Neuronal stem cell (in vitro differentiated cells): ENCODE measurements at regions not wholly inside any gene's neighbourhood (a gene's known extent, or its start where the extent isn't known, plus 50 kb on each side); places are given as distances from the start of the nearest gene placed in this dataset.

Source experiments
- DNase-seq: peaks from one replicate; pipeline ENCODE4 v3.0.0-alpha.2; 2013; ENCODE audit warnings: low spot score
- H2AFZ ChIP-seq: one replicate; pipeline ENCODE4 v1.6.1; 2013; ENCODE audit warnings: mild to moderate bottlenecking, low read length, inconsistent platforms
- H2AK5ac ChIP-seq: 2 replicates; pipeline ENCODE4 v1.6.1; 2013; ENCODE audit warnings: low read depth, mild to moderate bottlenecking, inconsistent platforms, low read length, moderate library complexity, mixed read lengths
- H2BK120ac ChIP-seq: 2 replicates; pipeline ENCODE4 v1.6.1; 2013; ENCODE audit warnings: low read depth, mild to moderate bottlenecking, inconsistent platforms, low read length, moderate library complexity, mixed read lengths
- H2BK12ac ChIP-seq: one replicate; pipeline ENCODE4 v1.6.1; 2013; ENCODE audit warnings: low read length, inconsistent platforms
- H2BK15ac ChIP-seq: 2 replicates; pipeline ENCODE4 v1.6.1; 2013; ENCODE audit warnings: mild to moderate bottlenecking, low read length, inconsistent platforms, mixed read lengths
- H2BK5ac ChIP-seq: one replicate; pipeline ENCODE4 v1.6.1; 2013; ENCODE audit warnings: inconsistent platforms, mild to moderate bottlenecking, low read length, moderate library complexity
- H3K14ac ChIP-seq: one replicate; pipeline ENCODE4 v1.6.1; 2013; ENCODE audit warnings: low read length, inconsistent platforms
- H3K18ac ChIP-seq: 2 replicates; pipeline ENCODE4 v1.6.1; 2013; ENCODE audit warnings: low read length, inconsistent platforms
- H3K23ac ChIP-seq: 2 replicates; pipeline ENCODE4 v1.6.1; 2013; ENCODE audit warnings: low read depth, mild to moderate bottlenecking, mixed read lengths, low read length, inconsistent platforms; ENCODE audit not compliant: poor library complexity
- H3K27ac ChIP-seq: replicated peaks from 3 replicates; pipeline ENCODE4 v1.5.1; 2013; ENCODE audit warnings: low read length, inconsistent platforms
- H3K27me3 ChIP-seq, 3 experiments: 2 replicates each; pipeline ENCODE4 v1.6.1; 2013; ENCODE audit warnings: low read length in 3 of 3, mild to moderate bottlenecking in 2 of 3, inconsistent platforms in 1 of 3, low read depth in 1 of 3, mixed read lengths in 1 of 3, moderate library complexity in 1 of 3; ENCODE audit not compliant: control insufficient read depth in 3 of 3, insufficient read depth in 3 of 3
- H3K36me3 ChIP-seq, 2 donors: replicated peaks in 1 of 2; 2 replicates each; pipeline ENCODE4 v1.6.1; 2013; ENCODE audit warnings: low read length in 2 of 2; ENCODE audit not compliant: control insufficient read depth in 2 of 2, insufficient read depth in 2 of 2
- H3K4ac ChIP-seq: 2 replicates; pipeline ENCODE4 v1.6.1; 2013; ENCODE audit warnings: inconsistent platforms, mild to moderate bottlenecking, low read length, moderate library complexity
- H3K4me1 ChIP-seq, 2 donors: 1 replicate in 1 of 2; 2 replicates in 1 of 2; pipeline ENCODE4 v1.6.1; 2013; ENCODE audit warnings: low read length in 2 of 2, low read depth in 1 of 2; ENCODE audit not compliant: control insufficient read depth in 2 of 2, insufficient read depth in 1 of 2
- H3K4me2 ChIP-seq: one replicate; pipeline ENCODE4 v1.6.1; 2013; ENCODE audit warnings: mild to moderate bottlenecking, low read length, inconsistent platforms; ENCODE audit not compliant: insufficient read depth, poor library complexity, severe bottlenecking
- H3K4me3 ChIP-seq, 2 donors: 2 replicates each; pipeline ENCODE4 v1.5.1; 2013; ENCODE audit warnings: low read length in 2 of 2, mild to moderate bottlenecking in 2 of 2, inconsistent platforms in 1 of 2, moderate library complexity in 1 of 2
- H3K79me1 ChIP-seq: one replicate; pipeline ENCODE4 v1.6.1; 2013; ENCODE audit warnings: low read depth, mild to moderate bottlenecking, inconsistent platforms, low read length, moderate library complexity
- H3K9ac ChIP-seq: one replicate; pipeline ENCODE4 v1.6.1; 2013; ENCODE audit warnings: mild to moderate bottlenecking, low read depth, low read length, inconsistent platforms; ENCODE audit not compliant: poor library complexity
- H3K9me3 ChIP-seq, 2 donors: replicated peaks in 1 of 2; 2 replicates each; pipeline versions ENCODE3 to v1.6.1; 2013; ENCODE audit warnings: low read length in 2 of 2, mild to moderate bottlenecking in 2 of 2, inconsistent platforms in 1 of 2, low read depth in 1 of 2, mixed read lengths in 1 of 2, moderate library complexity in 1 of 2; ENCODE audit not compliant: control insufficient read depth in 2 of 2, insufficient read depth in 1 of 2
- H4K8ac ChIP-seq: one replicate; pipeline ENCODE4 v1.6.1; 2013; ENCODE audit warnings: low read depth, mild to moderate bottlenecking, inconsistent platforms, low read length, moderate library complexity
- H4K91ac ChIP-seq: one replicate; pipeline ENCODE4 v1.6.1; 2013; ENCODE audit warnings: low read length, low read depth, mild to moderate bottlenecking, inconsistent platforms; ENCODE audit not compliant: poor library complexity
- WGBS, 2 donors: extraction: QIAGEN DNeasy Blood & Tissue Kit; methylation state at CpG; one replicate each; pipeline ENCODE4 v1.1.7; 2013; ENCODE audit warnings: missing lambda C conversion rate in 2 of 2, mixed read lengths in 1 of 2; ENCODE audit not compliant: insufficient read length in 2 of 2, insufficient replicate concordance in 1 of 2; ENCODE audit errors: extremely low coverage in 2 of 2; 5-methylcytosine and 5-hydroxymethylcytosine counted together

DNA sequence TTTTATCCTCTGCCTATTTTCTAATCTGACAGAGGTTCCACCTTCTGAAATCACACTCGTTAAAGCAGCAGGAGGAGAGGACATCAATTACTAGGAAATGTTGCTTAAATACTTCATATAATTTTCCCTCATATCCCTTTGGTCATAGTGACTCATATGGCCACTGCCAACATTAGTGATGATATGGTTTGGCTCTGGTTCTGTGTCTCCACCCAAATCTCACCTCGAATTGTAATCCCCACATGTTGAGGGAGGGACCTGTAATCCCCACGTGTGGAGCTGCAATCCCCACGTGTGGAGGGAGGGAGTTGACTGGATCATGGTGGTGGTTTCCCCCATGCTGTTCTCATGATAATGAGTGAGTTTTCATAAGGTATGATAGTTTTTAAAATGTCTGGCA, 618.4 kb upstream of the SLITRK5 start:
- Histone ChIP-seq H3K4me2 (no peak overlapping the region), H3K18ac (no peak overlapping the region), H3K9me3 (no peaks in the 10 kb centered on the region), H2BK5ac (no peak overlapping the region), H2BK12ac (no peak overlapping the region), H3K14ac (no peak overlapping the region), H2BK15ac (no peak overlapping the region), H3K9ac (no peak overlapping the region), H2AFZ (no peak overlapping the region), H3K4ac (no peak overlapping the region), H2AK5ac (no peak overlapping the region), H3K36me3 (no peaks in the 10 kb centered on the region), H3K79me1 (no peaks in the 10 kb centered on the region), H3K27me3 (no peaks in the 10 kb centered on the region), H4K8ac (no peak overlapping the region), H3K27ac (no peak overlapping the region), H3K4me1 (no peaks in the 10 kb centered on the region), H2BK120ac (no peak overlapping the region), H3K23ac (no peak overlapping the region), H4K91ac (no peak overlapping the region), H3K4me3 (no peak overlapping the region)
- no peak for DNase-seq
- WGBS, 2 donors, result no CpG with 5 or more reads among the region's 4 CpGs

DNA sequence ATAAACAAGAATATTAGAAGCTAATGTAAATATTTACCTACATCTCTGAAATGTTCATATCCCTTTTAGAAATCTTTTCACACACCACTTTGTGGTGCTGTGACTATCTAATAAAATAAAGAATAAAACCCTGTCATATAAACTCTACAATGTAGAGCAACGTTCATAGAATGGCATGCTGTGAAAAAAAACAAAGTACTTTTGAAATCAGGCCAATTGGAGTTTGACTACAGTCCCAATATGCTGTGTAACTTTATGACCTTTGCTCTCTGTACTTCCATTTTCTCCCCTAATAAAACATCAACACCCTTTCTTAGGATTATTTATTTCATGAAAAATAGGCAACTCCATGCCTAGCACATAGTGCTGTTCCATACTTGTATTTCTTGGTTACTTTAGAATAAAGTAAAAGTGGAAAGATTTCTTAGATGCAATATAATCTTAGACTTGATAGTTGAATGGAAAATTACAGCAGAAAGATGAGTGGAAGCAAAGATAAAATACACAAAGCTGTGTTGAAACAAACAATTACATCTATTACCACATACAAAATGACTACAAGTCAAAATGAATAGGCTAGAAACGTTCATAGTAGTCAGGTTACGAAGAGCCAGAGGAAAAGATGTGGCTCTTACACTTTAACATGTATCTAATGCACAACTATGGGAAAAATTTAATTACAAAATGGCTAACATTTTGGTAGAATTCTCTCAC, 613.2 kb upstream of the SLITRK5 start:
- Histone ChIP-seq H2BK120ac (no peak overlapping the region), H3K36me3 (no peaks in the 10 kb centered on the region), H2BK15ac (no peak overlapping the region), H3K79me1 (no peaks in the 10 kb centered on the region), H3K9ac (no peak overlapping the region), H2BK5ac (no peak overlapping the region), H2BK12ac (no peak overlapping the region), H3K27ac (no peak overlapping the region), H3K27me3 (no peaks in the 10 kb centered on the region), H3K23ac (no peak overlapping the region), H3K4me1 (no peaks in the 10 kb centered on the region), H3K18ac (no peak overlapping the region), H3K4ac (no peak overlapping the region), H3K4me2 (no peak overlapping the region), H4K91ac (no peak overlapping the region), H3K14ac (no peak overlapping the region), H3K4me3 (no peak overlapping the region), H2AK5ac (no peak overlapping the region), H3K9me3 (no peaks in the 10 kb centered on the region), H4K8ac (no peak overlapping the region), H2AFZ (peak overlapping the region; percentile 33)
- WGBS, 2 donors, result no CpG with 5 or more reads among the region's 3 CpGs
- no peak for DNase-seq

DNA sequence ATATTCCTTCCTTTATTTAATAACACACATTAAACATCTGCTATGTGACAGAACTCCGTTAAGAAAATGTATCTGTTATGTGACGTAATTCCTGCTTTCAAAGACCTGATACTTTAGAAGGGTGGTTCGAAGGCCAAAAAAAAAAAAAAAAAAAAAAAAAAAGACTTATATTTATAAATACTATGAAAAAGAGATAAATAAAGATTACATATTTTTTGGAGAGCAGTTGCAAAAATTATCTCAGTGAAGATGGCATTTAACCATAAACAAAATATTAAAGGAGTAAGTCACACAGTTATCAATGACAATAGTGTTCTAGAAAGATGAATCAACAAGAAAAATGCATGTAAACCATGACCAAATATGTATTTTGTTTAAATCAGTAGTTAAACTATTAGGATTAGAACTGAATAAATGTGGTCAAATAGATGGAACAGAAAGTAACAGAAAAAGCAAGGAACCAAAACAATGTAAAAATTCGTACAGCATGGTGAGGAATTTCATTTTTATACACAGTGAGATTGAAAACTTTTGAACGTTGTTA, 612.3 kb upstream of the SLITRK5 start:
- no peak overlapping the region for H2BK15ac ChIP-seq
- no peaks in the 10 kb centered on the region for H3K9me3 ChIP-seq
- H4K91ac ChIP-seq, result no peak overlapping the region
- no peaks in the 10 kb centered on the region for H3K36me3 ChIP-seq
- DNase-seq, result no peak
- H3K4me1 ChIP-seq, result no peaks in the 10 kb centered on the region
- no peaks in the 10 kb centered on the region for H3K27me3 ChIP-seq
- no peaks in the 10 kb centered on the region for H3K79me1 ChIP-seq
- H2BK120ac ChIP-seq, result no peak overlapping the region
- no peak overlapping the region for H3K14ac ChIP-seq
- no peak overlapping the region for H2AK5ac ChIP-seq
- H3K4me3 ChIP-seq, result no peak overlapping the region
- no peak overlapping the region for H3K18ac ChIP-seq
- WGBS, 2 donors, result no CpG with 5 or more reads among the region's 5 CpGs
- H3K27ac ChIP-seq, result no peak overlapping the region
- H2AFZ ChIP-seq, result no peak overlapping the region
- no peak overlapping the region for H3K23ac ChIP-seq
- H2BK5ac ChIP-seq, result no peak overlapping the region
- no peak overlapping the region for H3K4me2 ChIP-seq
- H3K9ac ChIP-seq, result no peak overlapping the region
- no peak overlapping the region for H2BK12ac ChIP-seq
- H4K8ac ChIP-seq, result no peak overlapping the region
- no peak overlapping the region for H3K4ac ChIP-seq

DNA sequence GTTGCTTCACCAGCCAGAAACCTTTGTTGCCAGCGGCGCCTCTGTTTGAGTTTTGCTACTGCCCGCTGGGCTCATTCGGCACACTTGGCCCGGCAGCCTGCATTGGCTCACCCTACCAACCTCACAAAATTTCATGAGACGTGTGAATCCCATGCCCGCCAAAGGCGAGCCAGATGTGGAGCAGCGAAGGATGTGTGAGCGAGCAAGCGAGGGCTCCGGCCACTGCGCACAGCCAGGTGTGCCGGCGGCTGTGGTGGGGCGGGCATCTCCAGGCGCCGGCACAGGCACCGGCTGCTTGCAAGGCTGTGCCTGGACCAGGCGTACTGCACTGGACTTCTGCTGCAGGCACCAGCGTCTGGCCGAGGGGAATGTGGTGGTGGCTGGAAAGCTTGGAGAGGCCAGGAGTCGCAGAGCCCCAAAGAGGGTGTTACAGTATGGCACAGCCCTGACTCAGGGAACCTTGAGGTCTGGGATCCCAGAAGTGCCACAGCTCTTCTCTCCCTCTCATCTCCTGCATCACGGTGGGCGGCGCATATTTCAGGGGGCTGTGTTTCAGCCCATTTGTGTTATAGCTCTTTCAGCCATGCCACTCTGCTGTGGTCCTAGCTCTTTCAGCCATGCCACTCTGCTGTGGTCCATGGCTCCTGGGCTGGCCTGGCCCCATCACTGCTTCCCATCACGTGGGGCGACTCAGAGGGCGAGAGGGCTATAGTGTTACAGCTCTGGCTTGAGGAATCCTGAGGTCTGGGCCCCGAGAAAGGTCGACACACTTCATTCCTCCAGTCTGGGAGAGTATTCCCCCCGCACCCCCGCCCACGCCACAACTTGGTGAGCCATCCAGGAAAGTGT, 592.0 kb upstream of the SLITRK5 start:
- Histone ChIP-seq H4K8ac (no peak overlapping the region), H2BK12ac (no peak overlapping the region), H3K79me1 (no peaks in the 10 kb centered on the region), H3K4me1 (no peaks in the 10 kb centered on the region), H3K4me2 (no peak overlapping the region), H3K4ac (no peak overlapping the region), H3K9ac (no peak overlapping the region), H4K91ac (no peak overlapping the region), H2BK120ac (no peak overlapping the region), H3K9me3 (no peaks in the 10 kb centered on the region), H2AK5ac (no peak overlapping the region), H2AFZ (peak overlapping the region; percentile 5), H3K18ac (no peak overlapping the region), H3K23ac (no peak overlapping the region), H3K27me3 (no peaks in the 10 kb centered on the region), H3K14ac (peak overlapping the region; percentile 61), H2BK5ac (peak overlapping the region; percentile 87), H3K36me3 (no peaks in the 10 kb centered on the region), H3K27ac (no peak overlapping the region), H3K4me3 (no peak overlapping the region), H2BK15ac (no peak overlapping the region)
- WGBS, 2 donors, result no CpG with 5 or more reads among the region's 34 CpGs
- no peak for DNase-seq
